ENCODE measurements at regions not wholly inside any gene's neighbourhood (a gene's known extent, or its start where the extent isn't known, plus 50 kb on each side); places are given as distances from the start of the nearest gene placed in this dataset.
"Not testable (repeated sequence)": the region's sequence is repeated elsewhere in the genome, so short reads cannot be mapped to it uniquely, and the experiment has no call there.

DNA sequence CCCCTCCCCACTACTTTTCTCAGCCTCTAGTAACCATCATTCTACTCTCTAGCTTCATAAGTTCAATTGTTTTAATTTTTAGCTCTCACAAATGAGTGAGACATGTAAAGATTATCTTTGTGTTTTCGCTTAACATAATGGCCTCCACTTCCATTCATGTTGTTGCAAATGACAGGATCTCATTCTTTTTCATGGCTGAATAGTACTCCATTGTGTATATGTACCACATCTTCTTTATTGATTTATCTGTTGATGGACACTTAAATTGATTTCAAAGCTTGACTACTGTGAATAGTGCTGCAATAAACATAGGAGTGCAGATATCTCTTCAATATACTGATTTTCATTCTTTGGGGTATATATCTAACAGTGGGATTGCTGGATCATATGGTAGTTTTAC is 699.8 kb upstream of the NR2F2 start:
- no peak for DNase-seq

DNA sequence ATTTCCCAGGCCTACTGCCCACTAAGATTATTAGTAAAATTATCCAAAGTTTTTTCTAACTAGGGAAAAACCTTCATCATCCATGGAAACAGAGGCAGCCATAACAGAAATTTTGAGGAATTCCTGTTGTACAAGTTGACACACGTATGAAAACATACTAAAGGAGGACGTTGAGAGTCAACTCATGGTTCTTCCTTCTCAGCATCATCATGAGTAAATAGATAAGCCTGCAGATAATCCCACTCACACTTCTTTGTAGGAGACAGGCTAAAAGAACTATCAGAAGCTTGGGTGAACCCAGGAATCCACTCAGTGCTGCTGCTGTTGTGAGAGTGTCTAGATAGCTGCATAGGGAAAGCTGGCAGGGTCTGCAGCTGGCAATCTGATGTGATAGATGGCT is 694.8 kb upstream of the NR2F2 start:
- no peak for DNase-seq

GRCh38 chr15:95636107-95636506 is 694.4 kb upstream of the NR2F2 start:
- DNase-seq: no peak

DNA sequence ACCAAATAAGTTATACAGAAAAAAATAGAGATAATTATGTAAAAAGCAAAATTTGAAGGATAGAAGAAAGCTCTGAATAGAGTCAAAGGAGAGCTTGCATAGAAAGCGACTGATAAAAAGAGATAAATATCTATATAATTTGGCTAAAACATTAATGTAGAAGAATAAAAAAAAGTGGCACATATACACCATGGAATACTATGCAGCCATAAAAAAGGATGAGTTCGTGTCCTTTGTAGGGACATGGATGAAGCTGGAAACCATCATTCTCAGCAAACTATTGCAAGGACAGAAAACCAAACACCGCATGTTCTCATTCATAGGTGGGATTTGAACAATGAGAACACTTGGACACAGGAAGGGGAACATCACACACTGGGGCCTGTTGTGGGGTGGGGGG is 693.3 kb upstream of the NR2F2 start:
- not testable (repeated sequence) for DNase-seq

- DNase-seq: no peak
Measured at GRCh38 chr15:95639208-95639607, 691.3 kb upstream of the NR2F2 start.

GRCh38 chr15:95644100-95644875 is 686.2 kb upstream of the NR2F2 start:
- DNase-seq: no peak

GRCh38 chr15:95645791-95646338 is 684.6 kb upstream of the NR2F2 start:
- no peak for DNase-seq

- no peak for DNase-seq
Measured at GRCh38 chr15:95646484-95647273, 683.8 kb upstream of the NR2F2 start.

DNA sequence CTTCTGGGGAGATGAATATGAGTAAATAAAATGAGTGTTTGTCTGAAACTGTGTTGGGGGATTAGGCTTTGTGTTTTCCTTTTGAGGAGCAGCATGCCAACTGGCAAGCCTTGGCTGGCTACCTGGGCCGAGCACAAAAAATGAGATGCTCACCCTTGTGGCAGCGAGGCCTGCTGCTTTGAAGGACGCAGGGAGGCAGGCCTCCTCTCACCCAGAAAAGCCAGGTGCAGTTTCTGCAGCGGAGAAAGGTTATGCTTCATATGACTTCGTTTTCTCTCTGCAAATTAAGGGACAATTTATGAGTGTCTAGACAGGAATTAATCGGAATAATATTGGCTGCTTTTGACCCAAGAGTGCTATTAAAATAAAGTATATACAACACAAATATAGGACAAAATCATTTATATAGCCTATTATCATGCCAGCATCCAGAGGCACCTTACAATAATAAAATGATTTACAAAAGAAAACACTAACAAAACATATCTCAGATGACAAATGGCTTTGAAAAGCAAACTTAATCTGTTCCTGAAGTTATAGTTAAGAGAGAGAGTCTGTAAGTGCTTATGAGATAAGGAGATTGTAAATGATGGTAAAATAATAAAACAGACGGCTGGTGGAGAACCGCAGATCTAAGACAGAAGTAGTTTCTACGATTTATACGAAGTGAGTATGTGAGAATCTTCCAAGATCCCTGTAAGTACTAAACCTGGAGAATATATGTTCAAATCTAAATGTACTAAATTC is 682.8 kb upstream of the NR2F2 start:
- no peak for DNase-seq

DNA sequence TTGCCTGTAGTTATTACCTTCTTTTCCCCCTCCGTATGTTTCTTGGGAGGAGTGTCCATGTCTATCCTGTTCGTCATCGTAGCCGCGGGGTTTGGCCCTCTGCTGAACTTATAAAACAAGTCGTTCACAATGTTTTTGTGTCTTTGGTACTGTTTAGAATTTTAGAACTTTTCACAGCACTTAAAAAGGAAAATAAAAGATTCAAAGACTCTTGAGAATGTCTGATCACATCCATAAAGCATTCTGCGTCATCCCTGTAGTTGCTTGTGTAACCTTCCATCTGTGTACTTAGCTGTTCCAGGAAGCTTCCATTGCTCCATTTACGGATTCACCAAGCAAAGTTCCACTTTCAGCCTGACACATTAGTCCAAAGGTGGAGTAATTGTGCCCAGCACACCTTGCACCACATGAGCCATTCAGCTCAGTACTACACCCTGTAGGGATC is 677.1 kb upstream of the NR2F2 start:
- no peak for DNase-seq

GRCh38 chr15:95655089-95655607 is 675.4 kb upstream of the NR2F2 start:
- DNase-seq: no peak

DNA sequence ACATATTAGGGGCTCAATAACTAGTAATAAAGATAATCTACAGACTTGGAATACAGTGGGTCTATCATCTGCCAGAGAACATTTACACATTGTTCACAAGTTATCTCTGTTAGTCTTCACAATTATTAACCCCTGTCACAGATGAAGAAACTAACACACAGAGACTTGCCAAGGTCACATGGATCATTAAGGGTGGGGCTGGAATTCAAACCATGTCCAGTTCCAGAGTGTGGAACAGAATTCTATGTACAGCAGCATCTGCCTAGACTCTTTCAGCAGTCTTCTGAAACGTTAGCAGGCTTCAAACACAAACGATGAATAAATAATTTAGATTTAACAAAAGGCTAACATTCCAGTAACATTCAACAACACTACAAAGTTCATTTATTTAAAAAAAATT is 673.9 kb upstream of the NR2F2 start:
- no peak for DNase-seq

GRCh38 chr15:95658799-95659198 is 671.7 kb upstream of the NR2F2 start:
- DNase-seq: no peak

GRCh38 chr15:95659656-95660055 is 670.8 kb upstream of the NR2F2 start:
- DNase-seq: no peak

- DNase-seq: no peak
Measured at GRCh38 chr15:95662638-95663037, 667.9 kb upstream of the NR2F2 start.

GRCh38 chr15:95663156-95664100 is 667.1 kb upstream of the NR2F2 start:
- no peak for DNase-seq

DNA sequence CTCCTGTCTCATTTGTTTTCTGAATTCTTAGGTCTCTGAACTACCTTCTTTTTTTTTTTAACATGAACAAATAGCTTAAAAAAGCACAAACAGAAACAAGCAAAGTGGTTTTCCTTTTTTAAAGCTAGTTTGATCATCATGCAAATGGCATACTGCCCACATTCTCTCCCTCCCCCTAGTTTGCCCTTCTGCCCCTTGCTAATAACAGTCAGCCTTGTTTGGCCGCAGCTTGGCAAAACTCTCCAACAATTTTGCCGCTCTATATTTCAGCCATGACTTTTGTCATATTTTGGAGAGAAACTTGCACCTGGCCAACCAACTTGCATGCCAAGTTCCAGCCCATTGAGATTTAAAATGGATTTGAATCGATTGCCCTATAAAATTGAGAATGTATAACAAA is 666.0 kb upstream of the NR2F2 start:
- DNase-seq: no peak

GRCh38 chr15:95669146-95669922 is 661.2 kb upstream of the NR2F2 start:
- DNase-seq: no peak

DNA sequence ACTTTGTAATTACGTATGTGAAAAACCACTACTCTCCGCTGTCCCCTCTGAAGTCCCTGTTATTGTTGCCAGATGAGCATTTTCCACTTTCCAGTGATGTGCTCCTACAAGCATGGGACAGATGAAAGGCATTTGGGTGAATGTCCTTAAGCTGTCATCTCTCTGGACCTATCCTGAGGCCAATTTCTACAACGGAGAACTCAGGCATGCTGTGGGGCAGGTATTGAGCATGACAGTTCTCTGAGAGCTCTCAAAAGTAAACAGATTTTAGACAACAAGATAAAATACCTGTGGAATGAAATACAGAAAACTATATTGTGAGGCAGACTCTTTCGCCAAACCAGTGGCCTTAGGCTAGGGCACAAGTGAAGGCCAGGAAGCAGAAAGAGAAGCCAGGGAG is 656.5 kb upstream of the NR2F2 start:
- DNase-seq: no peak

- no peak for DNase-seq
Measured at GRCh38 chr15:95676500-95676899, 654.0 kb upstream of the NR2F2 start.
